DMS 273 (cell line): ENCODE measurements at regions not wholly inside any gene's neighbourhood (a gene's known extent, or its start where the extent isn't known, plus 50 kb on each side); places are given as distances from the start of the nearest gene placed in this dataset.

Source experiments
- DNase-seq: peaks from one replicate; lab custom pipeline; 2025; ENCODE audit not compliant: unreplicated experiment; lab: John Stamatoyannopoulos, UW

DNA sequence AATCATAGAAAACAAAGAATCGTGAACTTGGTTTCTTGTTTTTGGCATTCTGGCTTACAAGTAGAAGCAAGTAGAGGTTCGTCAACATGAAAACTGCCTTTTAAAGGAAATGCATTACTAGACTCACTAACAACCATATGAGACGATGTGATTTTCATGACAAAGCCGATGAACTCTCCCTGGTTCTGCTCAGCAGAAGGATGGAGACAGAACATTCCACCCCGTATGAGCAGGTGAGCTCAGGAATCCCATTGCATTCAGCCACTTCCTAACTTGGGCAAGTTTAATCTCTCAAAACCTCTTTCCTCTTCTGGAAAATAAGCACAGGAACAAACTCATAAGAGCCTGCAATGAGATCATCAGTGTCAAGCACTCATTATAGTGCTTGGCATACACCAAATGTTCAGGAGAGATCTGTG, 57.4 kb upstream of the SVIL start:
- peak; percentile 2 for DNase-seq

DNA sequence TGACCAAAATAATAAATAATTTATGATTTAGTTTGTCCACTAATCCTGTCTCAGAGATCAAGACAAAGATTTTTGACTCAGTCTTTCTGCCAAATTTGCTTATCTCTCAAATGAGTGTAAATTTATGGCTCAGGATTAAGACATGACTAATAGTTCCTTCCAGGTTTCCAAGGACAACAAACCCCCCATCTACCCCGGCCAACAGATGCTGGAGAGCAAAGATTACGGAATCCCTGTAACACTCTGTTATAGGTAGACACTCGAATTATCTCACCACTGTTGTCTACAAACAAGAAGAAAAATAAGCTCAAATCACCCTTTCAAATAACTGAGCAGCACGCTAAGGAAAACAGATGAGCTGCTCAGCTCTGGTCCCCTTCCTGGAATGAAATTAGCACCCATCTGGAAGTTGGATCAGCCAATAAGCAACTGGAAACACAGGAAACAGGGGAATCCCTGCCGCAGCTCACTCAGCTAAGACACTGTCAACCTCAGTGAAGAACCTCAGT, 56.8 kb upstream of the SVIL start:
- peak; percentile 71 for DNase-seq

DNA sequence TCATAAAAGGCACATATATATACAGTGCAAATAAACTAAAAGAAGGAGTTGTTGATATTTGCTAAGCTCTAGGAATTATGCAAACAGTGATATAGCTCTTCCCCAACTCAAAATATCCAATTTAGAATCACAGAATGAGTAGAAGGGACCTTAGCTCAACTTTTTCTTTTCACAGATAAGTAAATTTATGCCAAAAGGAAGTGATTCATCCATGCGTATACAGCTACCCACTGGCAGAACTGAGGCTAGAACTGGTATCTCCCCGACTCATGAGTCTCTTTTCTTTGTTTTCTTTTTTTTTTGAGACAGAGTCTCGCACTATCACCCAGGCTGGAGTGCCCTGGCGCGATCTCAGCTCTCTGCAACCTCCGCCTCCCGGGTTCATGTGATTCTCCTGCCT, 54.2 kb upstream of the SVIL start:
- no peak for DNase-seq

GRCh38 chr10:29688230-29688661, 53.5 kb upstream of the SVIL start:
- DNase-seq, result peak; percentile 4

DNA sequence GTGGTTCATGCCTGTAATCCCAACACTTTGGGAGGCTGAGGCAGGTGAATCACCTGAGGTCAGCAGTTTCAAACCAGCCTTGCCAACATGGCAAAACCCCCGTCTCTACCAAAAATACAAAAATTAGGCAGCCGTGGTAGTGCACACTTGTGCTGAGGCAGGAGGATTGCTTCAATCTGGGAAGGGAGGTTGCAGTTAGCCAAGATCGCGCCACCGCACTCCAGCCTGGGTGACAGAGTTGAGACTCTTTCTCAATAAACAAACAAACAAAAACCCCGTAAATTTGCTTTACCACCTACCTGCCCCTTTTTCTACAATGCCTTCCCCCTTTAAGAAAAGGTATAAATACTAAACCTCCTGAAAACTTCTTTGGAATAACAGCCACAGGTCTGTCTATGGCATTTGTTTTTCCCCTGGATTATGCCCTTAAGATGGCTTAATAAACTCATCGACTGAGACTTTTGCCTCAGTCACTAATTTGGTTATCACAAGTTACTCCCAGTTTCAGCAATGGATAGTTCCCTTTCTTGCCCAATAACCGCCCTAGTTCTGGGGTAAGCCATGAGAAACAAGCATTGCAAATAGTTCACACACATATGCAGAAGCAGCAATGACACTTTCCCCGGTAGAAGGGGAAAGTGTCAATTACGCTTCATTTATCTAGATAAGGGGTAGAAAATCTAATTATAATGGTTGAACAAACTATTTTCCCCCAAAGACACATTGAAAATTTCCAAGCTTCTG, 52.8 kb upstream of the SVIL start:
- DNase-seq, result no peak

DNA sequence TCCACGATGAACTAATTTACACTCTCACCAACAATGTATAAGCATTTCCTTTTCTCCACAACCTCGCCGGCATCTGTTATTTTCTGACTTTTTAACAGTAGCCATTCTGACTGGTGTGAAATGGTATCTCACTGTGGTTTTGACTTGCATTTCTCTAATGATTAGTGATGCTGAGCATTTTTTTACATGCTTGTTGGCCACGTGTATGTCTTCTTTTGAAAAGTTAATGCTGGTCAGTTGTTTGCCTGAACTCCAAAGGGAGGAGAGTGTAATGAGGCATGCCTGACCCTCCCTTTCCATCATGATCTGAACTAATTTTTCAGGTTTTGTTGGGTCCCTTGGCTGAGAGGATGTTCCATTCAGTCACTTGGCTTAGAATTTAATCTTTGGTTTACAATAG, 50.7 kb upstream of the SVIL start:
- DNase-seq, result no peak
